ENCODE measurements at regions not wholly inside any gene's neighbourhood (a gene's known extent, or its start where the extent isn't known, plus 50 kb on each side); places are given as distances from the start of the nearest gene placed in this dataset.

DNA sequence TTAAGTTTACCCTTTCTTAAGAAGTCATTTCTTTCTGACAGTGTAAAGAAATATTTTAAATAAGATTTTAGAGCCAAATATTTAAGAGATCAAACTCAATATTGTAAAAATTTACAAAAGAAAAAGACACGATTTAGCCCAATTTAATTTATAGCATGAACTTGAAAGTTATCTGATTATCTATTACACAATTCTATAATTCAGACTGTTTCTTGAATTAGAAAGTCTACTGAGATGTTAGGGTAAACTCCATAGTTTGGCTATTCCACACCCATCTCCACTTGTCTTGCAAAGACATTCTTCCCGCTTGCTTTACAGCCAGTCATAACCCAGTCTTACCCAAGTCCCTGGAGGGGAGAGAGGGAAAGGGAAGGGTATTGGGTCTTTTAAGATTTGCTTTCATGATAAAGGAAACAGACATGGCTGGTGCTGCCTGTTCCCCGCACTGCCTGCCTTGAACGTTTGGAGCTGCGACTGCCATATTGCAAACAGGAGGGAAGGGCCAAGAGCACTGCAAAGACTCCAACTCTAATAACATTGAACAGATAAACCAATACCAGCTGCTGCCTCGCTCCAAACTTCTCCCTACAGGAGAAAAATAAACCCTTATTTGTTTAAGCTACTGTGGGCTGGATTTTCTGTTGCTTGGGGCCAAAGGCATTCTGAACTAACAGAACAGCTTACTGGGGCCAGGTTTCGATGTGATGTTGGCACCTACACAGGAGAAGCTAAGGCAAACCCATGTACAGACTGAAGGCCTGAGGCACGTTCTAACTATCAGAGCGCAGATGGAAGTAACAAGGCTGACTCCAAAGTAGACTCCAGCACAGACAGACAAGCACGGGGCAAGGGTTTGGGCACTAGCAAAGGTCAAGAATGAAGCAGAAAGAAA is 552.3 kb upstream of the JARID2 start:
- no peak for DNase-seq
- TF ChIP-seq, protein P1, sequence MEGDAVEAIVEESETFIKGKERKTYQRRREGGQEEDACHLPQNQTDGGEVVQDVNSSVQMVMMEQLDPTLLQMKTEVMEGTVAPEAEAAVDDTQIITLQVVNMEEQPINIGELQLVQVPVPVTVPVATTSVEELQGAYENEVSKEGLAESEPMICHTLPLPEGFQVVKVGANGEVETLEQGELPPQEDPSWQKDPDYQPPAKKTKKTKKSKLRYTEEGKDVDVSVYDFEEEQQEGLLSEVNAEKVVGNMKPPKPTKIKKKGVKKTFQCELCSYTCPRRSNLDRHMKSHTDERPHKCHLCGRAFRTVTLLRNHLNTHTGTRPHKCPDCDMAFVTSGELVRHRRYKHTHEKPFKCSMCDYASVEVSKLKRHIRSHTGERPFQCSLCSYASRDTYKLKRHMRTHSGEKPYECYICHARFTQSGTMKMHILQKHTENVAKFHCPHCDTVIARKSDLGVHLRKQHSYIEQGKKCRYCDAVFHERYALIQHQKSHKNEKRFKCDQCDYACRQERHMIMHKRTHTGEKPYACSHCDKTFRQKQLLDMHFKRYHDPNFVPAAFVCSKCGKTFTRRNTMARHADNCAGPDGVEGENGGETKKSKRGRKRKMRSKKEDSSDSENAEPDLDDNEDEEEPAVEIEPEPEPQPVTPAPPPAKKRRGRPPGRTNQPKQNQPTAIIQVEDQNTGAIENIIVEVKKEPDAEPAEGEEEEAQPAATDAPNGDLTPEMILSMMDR (IDR thresholded peaks at IDR 0.05; ENCODE audit: low read length): no peak
- TF ChIP-seq EZH2phosphoT487 (IDR thresholded peaks at IDR 0.05; ENCODE audit: low read length): no peak
- TF ChIP-seq EZH2 (optimal IDR thresholded peaks at IDR 0.05; ENCODE audit: low read depth, low read length): no peak
- no peaks in the 10 kb centered on the region for H3K4me1 ChIP-seq (ENCODE audit: low read length)
- H3K9ac ChIP-seq (ENCODE audit: low read length): no peak overlapping the region
- H3K4me3 ChIP-seq (ENCODE audit: low read length): no peak overlapping the region
- no peaks in the 10 kb centered on the region for H3K27me3 ChIP-seq (replicated peaks; ENCODE audit: insufficient read depth, low read length)
- H2AFZ ChIP-seq (ENCODE audit: low read length): no peak overlapping the region
- H3K4me2 ChIP-seq (ENCODE audit: low read depth, low read length): no peak overlapping the region
- H3K27ac ChIP-seq (ENCODE audit: low read length): no peak overlapping the region
- no peaks in the 10 kb centered on the region for H3K79me2 ChIP-seq (ENCODE audit: low read length)
- H3K9me2 ChIP-seq (replicated peaks; ENCODE audit: insufficient read depth, low read length): no peaks in the 10 kb centered on the region
- H3F3A ChIP-seq (ENCODE audit: insufficient read depth, low read length): no peaks in the 10 kb centered on the region
- no peaks in the 10 kb centered on the region for H4K20me1 ChIP-seq (ENCODE audit: insufficient read depth, low read length)
- H3K36me3 ChIP-seq (replicated peaks; ENCODE audit: insufficient read depth, low read length): no peaks in the 10 kb centered on the region
- no peaks in the 10 kb centered on the region for H3K9me3 ChIP-seq (replicated peaks; ENCODE audit: insufficient read depth, low read length)

DNA sequence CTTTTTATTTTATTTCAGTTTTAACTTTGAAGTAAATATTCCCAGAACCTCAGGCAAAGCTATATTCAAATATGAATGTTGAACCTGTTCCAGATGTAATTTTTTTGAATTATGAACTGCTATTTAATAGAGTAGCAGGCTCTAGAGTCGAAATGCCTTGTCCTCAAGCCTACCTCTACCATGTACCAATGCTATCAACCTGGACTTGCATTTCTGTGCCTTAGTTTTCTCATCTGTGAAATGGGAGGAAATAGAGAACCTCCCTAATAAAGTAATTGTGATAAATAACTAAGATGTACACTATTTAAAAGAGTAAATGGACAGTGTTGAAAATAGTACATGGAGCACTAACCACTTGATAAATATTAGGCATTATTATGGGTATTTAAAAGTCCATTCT is 551.6 kb upstream of the JARID2 start:
- H2AFZ ChIP-seq (ENCODE audit: low read length): no peak overlapping the region
- no peaks in the 10 kb centered on the region for H3K79me2 ChIP-seq (ENCODE audit: low read length)
- H3K27me3 ChIP-seq (replicated peaks; ENCODE audit: insufficient read depth, low read length): no peaks in the 10 kb centered on the region
- no peak overlapping the region for H3K27ac ChIP-seq (ENCODE audit: low read length)
- H3K9ac ChIP-seq (ENCODE audit: low read length): no peak overlapping the region
- H3K36me3 ChIP-seq (replicated peaks; ENCODE audit: insufficient read depth, low read length): no peaks in the 10 kb centered on the region
- no peaks in the 10 kb centered on the region for H3K9me3 ChIP-seq (replicated peaks; ENCODE audit: insufficient read depth, low read length)
- H3K4me2 ChIP-seq (ENCODE audit: low read depth, low read length): no peak overlapping the region
- DNase-seq: no peak
- no peaks in the 10 kb centered on the region for H3K9me2 ChIP-seq (replicated peaks; ENCODE audit: insufficient read depth, low read length)
- no peaks in the 10 kb centered on the region for H3F3A ChIP-seq (ENCODE audit: insufficient read depth, low read length)
- no peak for TF ChIP-seq EZH2phosphoT487 (IDR thresholded peaks at IDR 0.05; ENCODE audit: low read length)
- H3K4me1 ChIP-seq (ENCODE audit: low read length): no peaks in the 10 kb centered on the region
- no peaks in the 10 kb centered on the region for H4K20me1 ChIP-seq (ENCODE audit: insufficient read depth, low read length)
- H3K4me3 ChIP-seq (ENCODE audit: low read length): no peak overlapping the region

DNA sequence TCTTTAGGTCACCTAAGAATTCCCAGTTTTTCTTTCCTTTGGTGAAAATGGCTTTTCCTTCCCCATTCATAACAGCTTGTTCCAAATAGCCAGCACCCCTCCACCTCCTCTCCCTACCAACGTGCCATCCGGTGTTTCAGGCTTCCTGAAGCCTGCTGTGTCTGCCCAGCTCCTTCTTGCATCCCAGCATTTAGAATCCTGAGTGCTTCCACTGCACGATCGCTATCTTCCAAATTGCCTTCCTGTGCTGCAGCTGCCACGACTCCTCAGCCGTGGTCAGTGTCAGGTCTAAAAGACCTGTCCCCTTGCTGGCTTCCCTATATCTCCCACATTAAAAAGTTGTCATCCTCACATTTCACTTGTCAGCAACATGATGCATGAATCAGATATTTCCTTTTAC is 550.3 kb upstream of the JARID2 start:
- Histone ChIP-seq H4K20me1 (ENCODE audit: insufficient read depth, low read length) (no peaks in the 10 kb centered on the region), H3K9ac (ENCODE audit: low read length) (no peak overlapping the region), H3K27me3 (replicated peaks; ENCODE audit: insufficient read depth, low read length) (no peaks in the 10 kb centered on the region), H3K4me2 (ENCODE audit: low read depth, low read length) (no peak overlapping the region), H2AFZ (ENCODE audit: low read length) (no peak overlapping the region), H3K4me3 (ENCODE audit: low read length) (no peak overlapping the region), H3K36me3 (replicated peaks; ENCODE audit: insufficient read depth, low read length) (no peaks in the 10 kb centered on the region), H3K9me3 (replicated peaks; ENCODE audit: insufficient read depth, low read length) (no peaks in the 10 kb centered on the region), H3K27ac (ENCODE audit: low read length) (no peak overlapping the region), H3K79me2 (ENCODE audit: low read length) (no peaks in the 10 kb centered on the region), H3K4me1 (ENCODE audit: low read length) (no peaks in the 10 kb centered on the region), H3K9me2 (replicated peaks; ENCODE audit: insufficient read depth, low read length) (no peaks in the 10 kb centered on the region), H3F3A (ENCODE audit: insufficient read depth, low read length) (no peaks in the 10 kb centered on the region)
- TF ChIP-seq, protein P1 (IDR thresholded peaks at IDR 0.05; ENCODE audit: low read length): no peak
- TF ChIP-seq EZH2phosphoT487 (IDR thresholded peaks at IDR 0.05; ENCODE audit: low read length) (no peak), EZH2 (optimal IDR thresholded peaks at IDR 0.05; ENCODE audit: low read depth, low read length) (no peak)
- DNase-seq: no peak

DNA sequence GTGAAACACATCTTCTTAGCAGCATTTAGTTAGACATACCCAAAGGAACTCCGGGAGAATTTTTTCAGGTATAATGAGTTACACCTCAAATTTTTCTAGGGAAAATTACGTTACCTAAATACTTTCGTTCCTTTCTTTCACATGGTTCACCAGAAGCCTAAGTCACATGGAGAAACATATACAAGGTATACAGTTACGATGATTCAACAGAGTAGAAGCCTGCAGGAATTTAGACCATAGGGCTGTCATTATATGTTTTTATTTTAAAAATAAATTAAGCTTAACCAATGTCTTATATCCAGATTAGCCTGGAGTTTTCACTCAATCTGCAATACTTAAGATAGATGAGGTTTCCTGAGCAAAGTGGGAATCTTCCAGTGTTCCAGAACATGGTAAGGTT is 549.5 kb upstream of the JARID2 start:
- Histone ChIP-seq H3K9me2 (replicated peaks; ENCODE audit: insufficient read depth, low read length) (no peaks in the 10 kb centered on the region), H3K79me2 (ENCODE audit: low read length) (no peaks in the 10 kb centered on the region), H3F3A (ENCODE audit: insufficient read depth, low read length) (no peaks in the 10 kb centered on the region), H3K4me1 (ENCODE audit: low read length) (no peaks in the 10 kb centered on the region), H4K20me1 (ENCODE audit: insufficient read depth, low read length) (no peaks in the 10 kb centered on the region), H2AFZ (ENCODE audit: low read length) (no peak overlapping the region), H3K4me3 (ENCODE audit: low read length) (no peak overlapping the region), H3K9me3 (replicated peaks; ENCODE audit: insufficient read depth, low read length) (no peaks in the 10 kb centered on the region), H3K27me3 (replicated peaks; ENCODE audit: insufficient read depth, low read length) (no peaks in the 10 kb centered on the region), H3K4me2 (ENCODE audit: low read depth, low read length) (no peak overlapping the region), H3K27ac (ENCODE audit: low read length) (no peak overlapping the region), H3K9ac (ENCODE audit: low read length) (no peak overlapping the region), H3K36me3 (replicated peaks; ENCODE audit: insufficient read depth, low read length) (no peaks in the 10 kb centered on the region)
- no peak for DNase-seq
- TF ChIP-seq EZH2 (optimal IDR thresholded peaks at IDR 0.05; ENCODE audit: low read depth, low read length) (no peak), EZH2phosphoT487 (IDR thresholded peaks at IDR 0.05; ENCODE audit: low read length) (no peak)
- TF ChIP-seq, protein P1 (IDR thresholded peaks at IDR 0.05; ENCODE audit: low read length): no peak

Measured in MM.1S (cell line).